Activated CD4-positive, CD25-positive, alpha-beta regulatory T cell treated with anti-CD3 and anti-CD28 coated beads, Interleukin-2, amount 50 U/mL, for 24 hours (primary cell): ENCODE measurements at regions not wholly inside any gene's neighbourhood (a gene's known extent, or its start where the extent isn't known, plus 50 kb on each side); places are given as distances from the start of the nearest gene placed in this dataset.
"Not testable (repeated sequence)": the region's sequence is repeated elsewhere in the genome, so short reads cannot be mapped to it uniquely, and the experiment has no call there.

Source experiments
- ATAC-seq, 2 donors: fragments of 150-1000 bp; cut with Tn5 transposase; one replicate each; pipeline ENCODE4 v1.10.0; 2021; ENCODE audit warnings: mild to moderate bottlenecking in 1 of 2, moderate library complexity in 1 of 2

GRCh38 chr6:11961923-11962322 lies 50.2 kb upstream of the HIVEP1 start:
- ATAC-seq = no peak

DNA sequence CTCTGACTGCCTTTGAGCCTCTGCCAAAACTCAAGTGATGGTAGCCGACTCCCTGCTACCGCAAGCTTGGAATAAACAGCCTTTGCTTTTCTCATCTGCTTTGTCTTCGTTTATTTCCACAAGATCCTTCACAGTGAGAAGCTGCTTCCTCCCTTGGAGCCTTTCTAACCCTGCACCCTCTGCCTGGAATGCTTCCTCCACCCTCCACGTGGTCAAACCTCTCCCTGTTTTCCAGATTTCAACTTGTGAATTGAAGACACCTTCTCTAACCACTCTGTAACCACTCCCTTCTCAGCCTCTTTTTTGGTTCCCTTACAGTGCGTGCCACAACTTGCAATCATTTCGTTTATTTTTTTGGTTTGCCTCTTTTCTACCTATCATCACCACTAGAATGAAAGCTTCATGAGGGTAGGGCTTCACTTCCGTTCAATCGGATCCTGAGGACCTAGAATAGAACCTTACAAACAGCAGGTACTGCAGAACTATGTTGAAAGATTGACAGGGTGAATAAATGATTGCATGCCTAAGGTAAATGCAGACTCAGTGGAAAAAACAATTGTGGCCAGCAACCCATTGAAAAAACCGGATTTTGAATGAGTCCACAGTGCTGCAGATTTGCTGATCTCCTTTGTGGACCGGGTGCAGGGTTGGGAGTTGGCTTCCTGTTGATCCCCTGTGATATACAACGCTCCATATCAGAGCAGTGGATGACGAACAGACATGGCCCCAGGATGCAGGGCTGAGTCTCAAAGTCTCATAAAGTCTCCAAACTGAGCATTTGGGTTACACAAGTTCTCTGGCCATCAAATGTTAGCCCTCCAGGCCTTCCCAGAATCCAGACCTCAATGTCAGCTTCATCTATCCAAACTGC lies 51.0 kb upstream of the HIVEP1 start:
- ATAC-seq = no peak

DNA sequence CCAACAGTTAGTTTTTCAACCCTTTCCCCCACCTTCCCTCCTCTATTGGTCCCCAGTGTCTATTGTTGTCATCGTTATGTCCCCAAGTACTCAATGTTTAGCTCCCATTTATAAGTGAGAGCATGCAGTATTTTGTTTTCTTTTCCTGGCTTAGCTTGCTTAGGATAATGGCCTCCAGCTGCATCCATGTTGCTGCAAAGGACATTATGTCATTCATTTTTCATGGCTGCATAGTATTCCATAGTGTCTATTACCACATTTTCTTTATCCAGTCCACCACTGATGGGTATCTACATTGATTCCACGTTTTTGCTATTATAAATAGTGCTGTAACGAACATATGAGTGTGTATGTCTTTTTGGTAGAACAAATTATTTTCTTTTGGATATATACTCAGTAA lies 55.3 kb upstream of the HIVEP1 start:
- ATAC-seq = no peak

GRCh38 chr6:11953641-11954040 lies 58.5 kb upstream of the HIVEP1 start:
- no peak for ATAC-seq

GRCh38 chr6:11952316-11952715 lies 59.8 kb upstream of the HIVEP1 start:
- no peak for ATAC-seq

- no peak for ATAC-seq
Observed at GRCh38 chr6:11951868-11952267, 60.2 kb upstream of the HIVEP1 start.

DNA sequence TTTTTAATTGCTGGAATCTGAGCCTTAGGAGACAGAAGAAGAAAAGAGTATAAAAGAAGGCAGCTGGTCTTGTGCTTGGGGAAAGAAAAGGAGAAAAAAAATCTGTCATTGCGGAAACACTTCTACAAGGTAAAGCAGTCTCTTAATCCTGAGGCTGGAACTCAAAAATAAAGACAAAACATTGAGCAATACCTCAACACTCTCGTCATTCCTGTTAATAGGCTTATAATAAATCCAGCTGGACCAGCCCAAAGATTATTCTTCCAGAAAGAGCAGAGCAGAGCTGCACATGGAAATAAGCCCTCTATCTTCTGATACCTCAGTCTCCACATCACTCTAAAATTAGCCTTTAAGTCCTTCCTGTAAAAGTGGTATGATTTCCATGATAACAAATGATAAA lies 62.0 kb upstream of the HIVEP1 start:
- ATAC-seq = no peak

DNA sequence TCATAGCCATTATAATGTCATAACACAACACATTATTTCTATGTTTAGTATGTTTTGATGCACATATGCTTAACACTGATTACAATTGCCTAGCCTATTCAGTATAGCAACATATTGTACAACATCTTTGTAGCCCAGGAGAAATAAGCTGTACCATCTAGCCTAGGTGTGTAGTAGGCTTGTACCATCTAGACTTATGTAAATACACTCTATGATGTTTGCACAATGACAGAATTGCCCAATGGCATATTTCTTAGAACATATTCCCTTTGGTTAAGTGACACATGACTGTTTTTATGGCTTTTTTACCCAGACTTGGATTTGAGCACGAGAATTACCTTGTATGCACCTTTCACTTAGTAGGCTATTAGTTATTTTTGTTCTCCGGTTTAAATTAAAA lies 64.5 kb upstream of the HIVEP1 start:
- ATAC-seq = no peak

- ATAC-seq = no peak
Observed at GRCh38 chr6:11947063-11947462, 65.0 kb upstream of the HIVEP1 start.

DNA sequence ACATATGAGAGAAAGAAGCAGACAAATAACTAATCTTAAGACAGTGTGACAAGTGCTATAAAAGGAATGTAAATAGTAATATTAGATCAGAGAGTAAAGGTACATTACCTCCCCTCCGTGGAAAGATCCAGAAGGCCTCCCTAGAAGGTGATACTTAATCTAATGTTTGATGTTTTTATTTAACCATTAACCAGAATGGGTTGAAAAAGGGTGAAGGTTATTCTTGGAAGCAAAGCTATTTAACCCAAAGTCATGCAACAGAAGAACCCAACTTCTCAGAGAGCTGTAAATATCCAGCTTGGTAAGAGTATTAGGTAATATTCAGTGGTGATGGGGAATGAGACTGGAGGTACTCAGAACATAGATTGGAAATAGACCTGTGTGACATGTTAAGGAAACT lies 68.0 kb upstream of the HIVEP1 start:
- ATAC-seq = no peak

DNA sequence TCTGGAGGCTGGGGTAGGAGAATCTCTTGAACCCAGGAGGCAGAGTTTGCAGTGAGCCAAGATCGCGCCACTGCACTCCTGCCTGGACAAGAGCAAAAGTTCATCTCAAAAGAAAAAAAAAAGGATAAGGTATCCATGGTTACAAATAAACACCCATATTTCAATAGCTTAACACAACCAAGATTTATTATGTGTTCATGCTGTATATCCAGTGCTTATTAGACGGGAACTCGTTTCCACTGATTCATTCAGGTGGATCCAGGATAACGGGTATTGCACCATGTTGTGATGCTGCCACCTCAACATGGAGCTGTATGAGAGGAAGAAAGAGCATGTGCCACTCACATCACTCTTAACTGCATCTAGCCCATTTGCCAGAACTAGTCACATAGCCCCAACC lies 69.1 kb upstream of the HIVEP1 start:
- ATAC-seq = no peak

DNA sequence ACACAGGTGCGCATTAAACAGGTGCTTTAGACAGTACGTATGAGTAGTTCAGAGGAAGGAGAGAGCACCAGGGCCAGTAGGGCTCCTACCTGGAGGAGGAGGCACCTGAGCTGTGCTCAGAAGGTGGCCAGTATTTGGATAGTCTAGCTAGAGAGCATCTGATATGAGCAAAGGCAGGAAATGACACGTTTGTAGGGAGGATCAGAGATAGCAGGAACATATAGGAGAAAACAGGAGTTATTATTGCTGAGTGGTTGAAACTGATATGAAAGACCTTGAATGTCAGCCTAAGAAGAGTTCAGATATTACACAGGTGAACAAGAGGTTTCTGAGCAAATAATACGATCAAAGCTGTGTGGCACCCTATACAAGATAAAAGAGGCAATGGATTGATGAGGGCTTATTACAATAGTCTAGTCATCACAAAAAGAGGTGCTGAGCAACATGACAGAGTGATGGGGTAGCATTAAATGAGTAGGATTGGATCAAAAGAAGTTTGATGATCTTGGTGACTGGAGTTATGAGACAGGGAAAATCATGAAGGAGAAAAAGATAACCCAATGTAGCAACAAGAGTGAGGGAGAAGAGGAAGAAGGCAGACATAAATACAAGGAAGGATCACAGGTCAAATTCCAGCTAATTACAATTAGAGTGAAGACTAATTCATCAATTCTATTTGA lies 69.8 kb upstream of the HIVEP1 start:
- ATAC-seq = peak in 1 of 2 donors; percentile 27

DNA sequence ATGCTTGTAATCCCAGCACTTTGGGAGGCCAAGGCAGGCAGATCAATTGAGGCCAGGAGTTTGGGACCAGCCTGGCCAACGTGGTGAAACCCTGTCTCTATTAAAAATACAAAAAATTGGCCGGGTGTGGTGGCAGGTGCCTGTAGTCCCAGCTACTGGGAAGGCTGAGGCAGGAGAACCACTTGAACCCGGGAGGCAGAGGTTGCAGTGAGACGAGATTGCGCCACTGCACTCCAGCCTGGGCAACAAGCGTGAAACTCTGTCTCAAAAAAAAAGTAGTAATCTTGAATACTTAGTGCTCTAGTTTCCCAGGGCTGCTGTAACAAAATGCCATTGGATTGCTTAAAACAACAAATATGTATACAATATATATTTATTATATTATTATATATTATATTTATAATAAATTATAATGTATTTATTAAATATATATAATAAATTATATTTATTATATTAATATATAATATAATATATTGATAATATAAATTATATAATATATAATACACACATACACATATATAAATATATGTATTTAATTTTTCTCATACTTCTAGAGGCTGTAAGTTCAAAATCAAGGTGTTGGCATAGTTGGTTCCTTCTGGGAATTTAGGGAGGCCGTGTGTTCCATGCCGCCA lies 71.5 kb upstream of the HIVEP1 start:
- not testable (repeated sequence) for ATAC-seq

DNA sequence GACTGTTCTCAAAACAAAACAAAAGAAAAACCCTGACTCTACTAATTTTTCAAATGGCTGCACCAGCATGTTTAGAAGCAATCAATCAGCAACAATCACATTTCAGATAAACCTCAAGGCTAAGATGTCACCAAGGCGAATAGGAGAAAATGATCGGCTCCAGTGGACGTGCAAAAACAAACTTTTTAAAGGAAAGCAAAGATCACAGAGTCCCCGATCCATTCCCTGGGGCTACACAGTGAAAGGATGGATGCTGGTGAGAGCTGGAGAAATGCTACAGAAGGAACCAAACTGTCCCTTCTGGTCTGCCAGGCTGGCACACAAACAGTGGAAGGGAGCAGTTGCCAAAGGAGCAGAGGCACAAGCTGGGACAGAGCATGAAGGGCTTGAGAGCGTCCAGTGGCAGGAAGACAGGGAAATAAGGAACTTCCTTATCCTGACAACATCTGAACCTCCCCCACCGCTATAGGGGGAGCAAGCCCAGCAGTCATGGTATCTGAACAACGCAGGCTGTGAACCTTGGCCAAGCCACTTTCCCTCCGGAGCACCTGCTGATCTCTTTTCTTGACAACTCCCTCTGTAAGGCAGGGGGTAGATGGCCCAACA lies 73.7 kb upstream of the HIVEP1 start:
- ATAC-seq = no peak

- ATAC-seq = no peak
Observed at GRCh38 chr6:11934638-11935037, 77.5 kb upstream of the HIVEP1 start.

GRCh38 chr6:11932892-11933291 lies 79.2 kb upstream of the HIVEP1 start:
- not testable (repeated sequence) for ATAC-seq

- ATAC-seq = peak; percentile 91 to 95
Observed at GRCh38 chr6:11931296-11932035, 80.6 kb upstream of the HIVEP1 start.

DNA sequence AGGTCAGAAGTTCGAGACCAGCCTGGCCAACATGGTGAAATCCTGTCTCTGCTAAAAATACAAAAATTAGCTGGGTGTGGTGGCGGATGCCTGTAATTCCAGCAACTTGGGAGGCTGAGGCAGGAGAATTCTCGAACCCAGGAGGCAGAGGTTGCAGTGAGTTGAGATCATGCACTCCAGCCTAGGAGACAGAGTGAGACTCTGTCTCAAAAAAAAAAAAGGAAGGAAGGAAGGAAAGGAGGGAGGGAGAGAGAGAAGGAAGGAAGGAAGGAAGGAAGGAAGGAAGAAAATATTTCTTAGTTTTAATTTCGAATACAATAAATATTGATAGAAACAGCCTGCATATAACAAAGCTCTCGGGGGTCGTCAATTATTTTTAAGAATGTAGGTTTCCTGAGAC lies 81.3 kb upstream of the HIVEP1 start:
- ATAC-seq = not testable (repeated sequence)

DNA sequence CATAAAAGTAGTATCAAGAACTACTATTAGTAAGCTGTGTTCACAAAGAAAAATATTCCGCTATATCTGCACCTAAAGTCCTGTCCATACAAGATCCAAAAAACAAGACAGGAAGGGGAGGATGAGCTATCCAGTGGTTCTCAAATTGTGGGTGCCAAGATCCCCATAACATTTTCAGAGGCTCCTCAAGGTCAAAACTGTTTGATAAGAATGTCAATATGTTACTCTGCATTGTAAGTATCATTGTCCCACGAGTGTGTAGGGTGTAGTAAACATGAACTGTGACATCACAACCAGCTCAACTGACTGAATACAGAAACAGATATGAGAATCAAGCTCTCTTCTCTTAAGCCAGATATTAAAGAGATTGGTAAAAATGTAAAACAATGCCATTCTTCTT lies 81.9 kb upstream of the HIVEP1 start:
- no peak for ATAC-seq

- no peak for ATAC-seq
Observed at GRCh38 chr6:11929241-11929835, 82.8 kb upstream of the HIVEP1 start.

- ATAC-seq = no peak
Observed at GRCh38 chr6:11926594-11927407, 85.3 kb upstream of the HIVEP1 start.
